NT2/D1 (cell line): ENCODE measurements at regions not wholly inside any gene's neighbourhood (a gene's known extent, or its start where the extent isn't known, plus 50 kb on each side); places are given as distances from the start of the nearest gene placed in this dataset.

Experiments
- DNase-seq: peaks from one replicate; pipeline ENCODE4 v3.0.0-alpha.2; 2011; ENCODE audit warnings: low read depth, low spot score
- H3K27me3 ChIP-seq: 2 replicates; pipeline ENCODE4 v1.6.0; 2011; ENCODE audit warnings: mild to moderate bottlenecking; ENCODE audit not compliant: insufficient read length, insufficient read depth
- H3K36me3 ChIP-seq: 2 replicates; pipeline ENCODE4 v1.6.1; 2011; ENCODE audit warnings: mild to moderate bottlenecking, low read length, mixed read lengths; ENCODE audit not compliant: insufficient read depth, insufficient read length
- H3K4me1 ChIP-seq: 2 replicates; pipeline ENCODE4 v1.5.1; 2011; ENCODE audit not compliant: insufficient read depth, insufficient read length
- H3K4me3 ChIP-seq: 2 replicates; pipeline ENCODE4 v1.5.1; 2011; ENCODE audit warnings: low read depth; ENCODE audit not compliant: insufficient read length
- H3K9ac ChIP-seq: 2 replicates; pipeline ENCODE4 v1.6.0; 2011; ENCODE audit warnings: low read depth; ENCODE audit not compliant: insufficient read length
- H3K9me3 ChIP-seq: 2 replicates; pipeline ENCODE4 v1.5.1; 2011; ENCODE audit warnings: mild to moderate bottlenecking, low read length; ENCODE audit not compliant: insufficient read depth
- SUZ12 ChIP-seq: IDR thresholded peaks from 2 replicates; pipeline ENCODE4 v1.6.1; 2011; ENCODE audit not compliant: insufficient read length, insufficient read depth; ENCODE audit errors: extremely low read depth
- YY1 ChIP-seq: IDR thresholded peaks from 2 replicates; pipeline ENCODE4 v1.6.1; 2011; ENCODE audit not compliant: insufficient read length, insufficient read depth
- ZNF274 ChIP-seq: IDR thresholded peaks from 2 replicates; pipeline ENCODE4 v1.6.1; 2011; ENCODE audit warnings: mild to moderate bottlenecking, low read depth, low read length

DNA sequence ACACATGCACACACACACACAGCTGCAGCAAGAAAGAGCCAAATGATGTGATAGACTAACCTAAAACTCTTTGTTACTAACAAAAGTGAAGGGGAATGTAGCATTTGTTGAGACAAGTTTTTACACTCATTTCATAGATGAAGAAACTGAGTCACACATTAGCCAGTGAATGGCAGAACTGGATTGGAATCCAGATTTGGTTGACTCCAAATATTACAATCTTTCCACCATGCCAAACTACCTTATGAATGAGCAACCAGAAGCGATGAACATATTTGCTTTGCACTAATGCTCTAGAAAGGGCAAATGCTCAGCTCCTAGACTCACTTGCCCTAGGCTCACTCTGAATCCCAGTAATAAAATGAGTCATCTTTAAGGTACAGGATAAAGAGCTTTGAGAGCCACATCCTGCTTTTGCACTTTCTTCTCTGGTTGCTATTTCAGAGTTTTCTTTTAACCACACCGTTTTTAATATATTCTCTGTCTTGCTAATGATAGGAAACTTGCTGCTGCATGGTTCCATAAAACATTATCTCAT lies 111.9 kb downstream of the GPAM start:
- H3K4me3 ChIP-seq, result no peak overlapping the region
- H3K9me3 ChIP-seq, result no peaks in the 10 kb centered on the region
- no peaks in the 10 kb centered on the region for H3K27me3 ChIP-seq
- no peaks in the 10 kb centered on the region for H3K36me3 ChIP-seq
- DNase-seq, result no peak
- no peak for TF ChIP-seq ZNF274
- TF ChIP-seq SUZ12, result no peak
- TF ChIP-seq YY1, result no peak
- no peak overlapping the region for H3K9ac ChIP-seq
- H3K4me1 ChIP-seq, result no peaks in the 10 kb centered on the region

DNA sequence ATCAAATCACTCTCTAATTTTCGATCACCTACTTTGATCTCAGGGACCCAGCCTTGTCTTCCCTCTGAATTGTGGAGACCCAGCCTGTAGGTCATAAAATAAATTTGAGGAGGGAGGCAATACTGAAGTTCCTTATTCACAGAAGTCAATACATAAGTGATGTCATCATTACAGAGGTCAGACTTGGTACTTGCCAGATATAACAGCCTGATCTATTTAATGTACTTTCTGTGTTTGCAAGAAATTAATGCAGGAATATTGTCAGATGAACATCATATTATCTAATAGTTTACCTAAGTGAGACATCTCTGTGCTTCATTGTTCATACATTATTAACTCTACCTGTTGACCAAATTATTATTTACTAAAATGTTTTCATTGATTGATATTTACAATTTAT lies 105.6 kb downstream of the GPAM start:
- Histone ChIP-seq H3K27me3 (no peaks in the 10 kb centered on the region), H3K36me3 (no peaks in the 10 kb centered on the region), H3K9ac (no peak overlapping the region), H3K4me1 (peaks cover 4% of the 10 kb centered on the region), H3K4me3 (no peak overlapping the region), H3K9me3 (no peaks in the 10 kb centered on the region)
- DNase-seq, result no peak
- TF ChIP-seq SUZ12 (no peak), ZNF274 (no peak), YY1 (no peak)

DNA sequence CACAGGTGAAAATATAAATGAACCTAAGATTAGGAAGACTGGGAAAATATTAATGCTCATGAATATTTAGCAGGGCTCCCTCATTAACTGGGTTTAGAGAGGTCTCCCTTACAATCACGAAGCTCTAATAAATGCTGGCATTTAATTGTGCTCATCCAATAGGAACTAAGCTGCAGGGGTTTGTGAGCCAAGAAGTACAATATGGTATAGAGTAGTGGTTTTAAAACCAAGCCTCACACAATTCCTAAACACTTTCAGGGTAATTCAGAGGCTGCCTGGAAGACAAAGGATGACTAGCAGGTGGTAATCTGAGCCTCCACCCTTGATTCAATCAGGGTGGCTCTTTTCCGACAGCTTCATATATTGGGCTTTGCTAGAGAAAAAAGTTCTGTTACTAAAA lies 103.3 kb downstream of the GPAM start:
- no peaks in the 10 kb centered on the region for H3K27me3 ChIP-seq
- TF ChIP-seq ZNF274 (no peak), SUZ12 (no peak), YY1 (no peak)
- peaks cover 4% of the 10 kb centered on the region for H3K4me1 ChIP-seq
- DNase-seq, result peak; percentile 2
- H3K36me3 ChIP-seq, result no peaks in the 10 kb centered on the region
- no peaks in the 10 kb centered on the region for H3K9me3 ChIP-seq
- H3K4me3 ChIP-seq, result no peak overlapping the region
- no peak overlapping the region for H3K9ac ChIP-seq

DNA sequence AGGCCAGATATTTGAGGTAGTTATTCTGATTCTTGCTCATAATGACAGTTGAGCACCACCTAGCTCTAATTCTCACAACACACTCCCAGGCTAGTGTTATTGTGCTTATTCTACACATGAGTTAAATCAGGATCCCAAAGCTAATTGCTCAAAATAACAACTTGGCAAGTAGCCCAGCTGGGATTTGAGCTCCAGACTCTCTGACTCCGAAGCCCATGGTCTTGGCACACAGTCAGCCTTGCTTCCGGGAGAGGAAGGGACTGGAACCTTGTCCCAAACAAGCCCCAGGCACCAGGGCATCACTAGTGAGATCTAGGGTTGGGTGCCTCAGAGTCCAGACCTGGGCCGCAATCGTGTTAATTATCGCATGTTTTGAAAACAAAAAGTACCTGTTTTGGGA lies 101.4 kb downstream of the GPAM start:
- Histone ChIP-seq H3K27me3 (no peaks in the 10 kb centered on the region), H3K4me3 (no peak overlapping the region), H3K36me3 (no peaks in the 10 kb centered on the region), H3K9ac (no peak overlapping the region), H3K4me1 (peaks cover 4% of the 10 kb centered on the region), H3K9me3 (no peaks in the 10 kb centered on the region)
- no peak for DNase-seq
- TF ChIP-seq SUZ12, result no peak
- no peak for TF ChIP-seq ZNF274
- TF ChIP-seq YY1, result no peak

DNA sequence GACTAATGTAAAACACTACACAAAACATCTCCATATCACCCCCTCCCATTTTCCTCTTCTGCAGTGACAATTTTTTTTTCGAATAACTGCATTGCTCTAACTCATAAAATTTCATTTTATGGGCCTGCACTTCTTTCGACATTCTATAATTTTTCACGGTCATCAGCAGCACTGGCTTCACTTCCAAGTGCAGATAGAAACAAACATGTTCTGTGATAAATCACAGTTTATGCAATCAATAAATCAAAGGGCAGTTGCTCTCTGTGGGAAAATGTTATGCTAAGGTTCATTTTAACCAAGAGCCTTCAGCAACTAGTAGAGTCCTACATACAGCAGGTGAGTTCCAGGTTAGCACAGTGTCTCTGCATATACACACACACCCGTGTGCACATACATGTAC lies 100.1 kb downstream of the GPAM start:
- TF ChIP-seq ZNF274, result no peak
- TF ChIP-seq YY1, result no peak
- no peak for TF ChIP-seq SUZ12
- H3K4me1 ChIP-seq, result peaks cover 4% of the 10 kb centered on the region
- no peak overlapping the region for H3K4me3 ChIP-seq
- no peaks in the 10 kb centered on the region for H3K9me3 ChIP-seq
- no peaks in the 10 kb centered on the region for H3K27me3 ChIP-seq
- no peaks in the 10 kb centered on the region for H3K36me3 ChIP-seq
- no peak for DNase-seq
- H3K9ac ChIP-seq, result no peak overlapping the region

DNA sequence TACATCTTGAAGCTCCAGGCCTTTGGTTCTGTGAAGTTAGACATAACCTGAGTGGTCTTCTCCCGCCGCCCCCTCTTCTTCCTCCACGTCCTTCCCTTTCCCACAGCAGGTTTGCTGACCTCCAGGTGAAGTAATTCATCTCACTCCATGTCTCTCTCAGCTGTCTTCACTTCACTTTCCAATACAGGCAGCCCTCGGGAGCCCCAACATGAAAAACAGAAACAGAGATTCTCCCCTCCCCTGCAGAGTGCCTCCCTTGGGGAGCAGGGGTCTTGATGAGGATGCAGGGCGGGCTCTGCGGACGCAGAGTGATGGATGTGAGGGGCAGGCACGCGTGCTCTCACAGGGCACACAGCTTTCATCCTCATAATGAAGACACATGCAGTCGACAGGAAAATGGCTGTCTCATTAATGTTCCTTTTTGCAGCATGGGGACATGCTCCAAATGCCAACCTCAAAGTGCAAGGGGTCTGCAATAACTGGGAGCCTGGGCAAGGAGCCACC lies 95.6 kb downstream of the GPAM start:
- no peak overlapping the region for H3K9ac ChIP-seq
- DNase-seq, result no peak
- no peak for TF ChIP-seq ZNF274
- TF ChIP-seq SUZ12, result no peak
- no peak for TF ChIP-seq YY1
- H3K36me3 ChIP-seq, result no peaks in the 10 kb centered on the region
- no peaks in the 10 kb centered on the region for H3K9me3 ChIP-seq
- no peak overlapping the region for H3K4me3 ChIP-seq
- H3K27me3 ChIP-seq, result no peaks in the 10 kb centered on the region
- H3K4me1 ChIP-seq, result no peaks in the 10 kb centered on the region

DNA sequence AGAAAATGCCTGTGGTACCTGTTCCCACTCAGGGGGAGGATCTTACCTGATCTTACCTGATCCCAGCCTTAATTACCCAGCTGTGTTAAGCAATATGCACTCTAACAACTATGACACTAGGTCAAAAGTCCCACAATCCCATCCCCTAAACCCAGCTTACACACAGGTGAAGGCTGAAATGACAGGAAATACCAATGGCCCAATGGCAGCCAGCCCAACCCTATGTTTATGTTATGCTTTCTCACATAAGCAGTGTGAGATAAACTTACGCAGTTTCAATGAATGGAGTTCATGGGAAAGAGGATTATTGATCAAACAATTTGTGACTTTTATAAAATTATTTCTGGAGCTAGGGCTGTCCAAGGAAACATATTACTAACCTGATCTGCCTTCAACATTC lies 91.9 kb downstream of the GPAM start:
- Histone ChIP-seq H3K9me3 (no peaks in the 10 kb centered on the region), H3K9ac (no peak overlapping the region), H3K4me1 (no peaks in the 10 kb centered on the region), H3K27me3 (no peaks in the 10 kb centered on the region), H3K4me3 (no peak overlapping the region), H3K36me3 (no peaks in the 10 kb centered on the region)
- no peak for DNase-seq
- no peak for TF ChIP-seq ZNF274
- no peak for TF ChIP-seq SUZ12
- TF ChIP-seq YY1, result no peak
